ENCODE measurements at regions not wholly inside any gene's neighbourhood (a gene's known extent, or its start where the extent isn't known, plus 50 kb on each side); places are given as distances from the start of the nearest gene placed in this dataset.

DNA sequence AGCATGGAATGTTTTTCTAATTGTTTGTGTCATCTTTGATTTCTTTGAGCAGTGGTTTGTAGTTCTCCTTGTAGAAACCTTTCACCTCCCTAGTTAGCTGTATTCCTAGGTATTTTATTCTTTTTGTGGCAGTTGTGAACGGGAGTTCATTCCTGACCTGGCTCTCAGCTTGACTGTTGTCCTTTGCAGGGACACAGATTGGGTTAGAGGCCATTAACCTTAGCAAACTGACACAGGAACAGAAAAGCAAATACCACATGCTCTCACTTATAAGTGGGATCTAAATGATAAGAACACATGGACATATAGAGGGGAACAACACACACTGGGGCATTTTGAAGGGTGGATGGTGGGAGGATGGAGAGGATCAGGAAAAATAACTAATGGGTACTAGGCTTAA lies 52.2 kb upstream of the RORA start:
- no peaks in the 10 kb centered on the region for H3K4me1 ChIP-seq (replicated peaks)
- WGBS, result 65% methylated on average over 1 of the region's 1 CpG
- no peaks in the 10 kb centered on the region for H3K36me3 ChIP-seq
- no peak for TF ChIP-seq POLR2AphosphoS5 (IDR thresholded peaks at IDR 0.05)
- TF ChIP-seq, protein P1, sequence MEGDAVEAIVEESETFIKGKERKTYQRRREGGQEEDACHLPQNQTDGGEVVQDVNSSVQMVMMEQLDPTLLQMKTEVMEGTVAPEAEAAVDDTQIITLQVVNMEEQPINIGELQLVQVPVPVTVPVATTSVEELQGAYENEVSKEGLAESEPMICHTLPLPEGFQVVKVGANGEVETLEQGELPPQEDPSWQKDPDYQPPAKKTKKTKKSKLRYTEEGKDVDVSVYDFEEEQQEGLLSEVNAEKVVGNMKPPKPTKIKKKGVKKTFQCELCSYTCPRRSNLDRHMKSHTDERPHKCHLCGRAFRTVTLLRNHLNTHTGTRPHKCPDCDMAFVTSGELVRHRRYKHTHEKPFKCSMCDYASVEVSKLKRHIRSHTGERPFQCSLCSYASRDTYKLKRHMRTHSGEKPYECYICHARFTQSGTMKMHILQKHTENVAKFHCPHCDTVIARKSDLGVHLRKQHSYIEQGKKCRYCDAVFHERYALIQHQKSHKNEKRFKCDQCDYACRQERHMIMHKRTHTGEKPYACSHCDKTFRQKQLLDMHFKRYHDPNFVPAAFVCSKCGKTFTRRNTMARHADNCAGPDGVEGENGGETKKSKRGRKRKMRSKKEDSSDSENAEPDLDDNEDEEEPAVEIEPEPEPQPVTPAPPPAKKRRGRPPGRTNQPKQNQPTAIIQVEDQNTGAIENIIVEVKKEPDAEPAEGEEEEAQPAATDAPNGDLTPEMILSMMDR (IDR thresholded peaks at IDR 0.05), result no peak
- TF ChIP-seq POLR2A (IDR thresholded peaks at IDR 0.05), result no peak
- H3K9me3 ChIP-seq, result no peaks in the 10 kb centered on the region
- no peak overlapping the region for H3K4me3 ChIP-seq
- intact Hi-C loops (cut with DNase I), result no loop called here
- DNase-seq (ENCODE audit: low spot score), result no peak
- peaks cover 5% of the 10 kb centered on the region for H3K27me3 ChIP-seq (replicated peaks; ENCODE audit: insufficient read depth)
- H3K27ac ChIP-seq, result no peak overlapping the region
